DMS53 treated with DMSO at 0.1 percent for 48 hours (cell line): ENCODE measurements at regions not wholly inside any gene's neighbourhood (a gene's known extent, or its start where the extent isn't known, plus 50 kb on each side); places are given as distances from the start of the nearest gene placed in this dataset.
"Not testable (repeated sequence)": the region's sequence is repeated elsewhere in the genome, so short reads cannot be mapped to it uniquely, and the experiment has no call there.

ENCODE experiments used
- DNase-seq: peaks from one replicate; lab custom pipeline; 2025; ENCODE audit not compliant: unreplicated experiment; lab: John Stamatoyannopoulos, UW

DNA sequence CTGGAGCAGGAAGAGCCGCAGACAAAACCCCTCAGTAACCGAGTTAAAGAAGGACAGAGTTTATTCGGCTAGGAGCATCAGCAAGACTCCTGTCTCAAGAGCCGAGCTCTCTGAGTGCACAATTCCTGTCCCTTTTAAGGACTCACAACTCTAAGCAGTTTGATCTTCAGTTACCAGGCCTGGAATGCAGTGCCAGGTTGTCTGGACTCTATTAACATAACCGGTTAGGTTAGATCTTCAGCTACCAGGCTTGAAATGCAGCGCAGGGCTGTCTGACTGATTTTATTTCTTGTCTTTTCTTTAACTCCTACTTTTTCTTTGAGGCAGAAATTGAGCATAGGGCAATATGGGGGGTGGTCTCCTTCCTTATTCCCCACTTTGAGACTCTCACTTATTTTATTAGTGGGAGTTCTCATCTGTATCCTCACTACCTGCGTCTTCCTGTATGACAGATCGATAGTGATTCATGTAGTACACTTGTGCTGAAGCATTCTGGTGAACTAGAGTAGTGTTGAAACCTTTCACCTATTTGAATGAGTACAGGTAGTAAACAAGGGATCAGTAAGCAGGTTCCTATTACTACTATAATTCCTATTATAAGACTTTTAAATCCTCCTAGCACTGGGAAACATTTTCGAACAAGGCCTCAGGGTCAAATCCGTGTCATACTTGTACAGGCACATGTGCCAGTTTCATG is 325.0 kb downstream of the CGGBP1 start:
- peak; percentile 36 for DNase-seq

- DNase-seq: no peak
These were observed 326.5 kb downstream of the CGGBP1 start for GRCh38 chr3:87732294-87732693.

DNA sequence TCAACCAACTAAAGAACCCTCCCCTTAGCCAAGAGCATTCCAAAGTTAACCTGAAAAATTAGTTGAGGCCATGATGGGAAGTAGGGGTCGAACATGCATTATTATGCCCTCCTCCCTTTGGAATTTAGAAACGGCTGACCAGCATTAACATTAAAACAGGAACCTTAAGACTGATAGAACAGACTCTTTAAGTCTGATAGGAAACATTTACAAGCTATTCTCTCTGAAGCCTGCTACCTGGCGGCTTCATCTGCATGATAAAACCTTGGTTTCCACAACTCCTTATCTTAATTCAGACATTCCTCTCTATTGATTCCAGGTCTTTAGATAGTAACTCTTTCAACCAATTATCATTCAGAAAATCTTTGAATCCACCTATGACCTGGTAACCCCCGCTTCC is 331.0 kb downstream of the CGGBP1 start:
- DNase-seq: no peak

DNA sequence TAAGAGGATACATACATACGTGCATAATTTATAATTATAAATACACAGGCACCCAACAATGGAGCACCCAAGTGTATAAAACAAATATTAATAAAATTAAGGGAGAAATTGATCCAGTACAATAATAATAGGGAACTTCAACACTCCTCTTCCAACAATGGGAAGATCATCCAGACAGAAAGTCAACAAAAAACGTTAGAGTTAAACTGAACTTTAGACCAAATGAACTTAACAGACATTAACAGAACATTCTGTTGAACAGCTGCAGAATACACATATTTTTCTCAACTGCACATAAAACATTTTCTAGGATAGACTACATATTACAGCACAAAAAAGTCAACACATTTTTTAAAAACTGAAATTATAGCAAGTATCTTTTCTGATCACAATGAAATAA is 339.7 kb downstream of the CGGBP1 start:
- no peak for DNase-seq

DNA sequence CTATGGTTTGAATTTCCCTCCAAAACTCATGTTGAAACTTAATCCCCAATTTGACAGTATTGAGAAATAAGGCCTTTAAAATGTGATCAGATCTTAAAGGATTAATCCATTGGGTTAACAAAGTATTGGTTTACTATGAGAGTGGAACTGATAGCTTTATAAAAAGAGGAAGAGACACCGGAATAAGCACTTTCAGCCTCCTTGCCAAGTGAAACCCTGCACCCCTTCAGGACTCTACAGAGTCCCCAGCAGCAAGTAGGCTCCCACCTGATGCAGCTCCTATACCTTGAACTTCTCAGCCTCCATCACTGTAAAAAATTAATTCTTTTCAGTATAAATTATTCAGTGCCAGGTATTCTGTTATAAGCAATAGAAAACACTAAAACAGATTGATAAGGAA is 348.3 kb downstream of the CGGBP1 start:
- no peak for DNase-seq

GRCh38 chr3:87710028-87710427 is 348.8 kb downstream of the CGGBP1 start:
- DNase-seq: no peak

DNA sequence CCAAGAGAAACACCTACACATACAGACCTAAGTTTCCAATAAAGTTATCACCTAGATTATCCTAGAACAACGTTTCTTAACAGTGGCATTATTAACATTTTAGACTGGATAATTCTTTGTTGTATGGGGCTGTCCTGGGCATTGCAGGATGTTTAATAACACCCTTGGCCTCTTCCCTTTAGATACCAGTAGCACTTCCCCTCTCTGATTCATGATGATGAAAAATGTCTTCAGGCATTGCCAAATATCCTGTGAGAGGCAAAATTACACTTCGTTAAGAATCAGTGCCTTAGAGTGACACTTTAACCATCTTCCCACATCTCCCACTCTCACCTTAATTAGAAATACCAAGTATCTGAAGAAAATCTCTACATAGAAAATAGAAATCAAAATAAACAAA is 352.6 kb downstream of the CGGBP1 start:
- no peak for DNase-seq

DNA sequence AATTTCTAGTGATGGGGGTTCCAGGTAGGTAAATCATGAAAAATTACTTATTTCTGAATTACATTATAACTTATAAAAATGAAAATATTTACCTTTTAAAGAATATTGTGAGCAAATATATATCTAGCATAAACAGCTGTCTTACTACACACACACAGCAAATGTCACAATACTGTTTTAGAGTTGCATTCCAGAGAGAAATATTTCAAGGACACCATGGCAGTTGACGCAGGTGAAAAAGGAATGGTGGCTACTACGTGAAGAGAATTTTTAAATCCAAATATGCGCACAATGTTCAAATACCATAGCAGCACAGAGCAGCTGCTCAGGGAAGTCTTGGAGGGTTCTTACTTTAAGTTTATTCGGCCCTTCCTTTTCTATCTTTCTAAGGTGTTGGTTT is 356.2 kb downstream of the CGGBP1 start:
- no peak for DNase-seq

DNA sequence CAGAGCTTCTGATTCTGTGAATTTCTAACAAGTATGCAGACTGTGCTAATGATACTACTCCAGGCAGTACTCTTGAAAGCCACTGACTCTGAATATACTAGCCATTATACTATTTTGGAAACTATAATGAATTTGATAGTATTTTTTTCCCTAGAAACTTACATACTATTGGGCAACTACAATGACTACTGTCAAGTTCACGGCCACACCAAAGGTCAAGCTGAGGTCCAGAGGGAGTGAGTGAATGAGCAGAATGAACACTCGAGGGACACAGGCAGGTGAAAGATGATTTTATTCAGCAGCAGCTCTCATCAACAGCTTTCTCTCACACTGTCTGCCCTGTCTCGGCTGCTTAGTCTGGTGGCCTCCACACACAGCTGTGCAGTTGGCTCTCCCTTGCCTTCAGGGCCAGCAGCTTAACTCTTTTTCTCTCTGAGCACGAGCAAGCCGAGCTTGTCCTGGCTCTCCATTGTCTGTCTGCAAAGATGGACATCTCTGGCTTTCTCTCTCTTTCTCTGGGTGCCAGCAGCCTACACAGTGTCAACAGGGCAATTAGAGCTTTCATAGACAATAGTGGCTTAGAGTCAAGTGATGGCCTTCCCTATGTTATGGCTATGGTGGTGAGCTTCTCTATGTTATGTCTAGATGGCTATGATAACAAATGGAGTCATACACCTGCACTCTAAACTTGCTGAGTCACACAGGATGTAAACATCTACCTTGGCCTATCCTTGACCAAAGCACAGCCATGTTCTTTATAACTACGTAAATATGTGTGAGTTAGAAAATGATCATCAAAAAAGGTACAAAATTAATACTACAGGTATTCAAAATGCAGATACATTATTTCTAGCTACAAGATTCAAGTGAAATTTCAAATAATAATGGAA is 362.4 kb downstream of the CGGBP1 start:
- peak; percentile 1 for DNase-seq

DNA sequence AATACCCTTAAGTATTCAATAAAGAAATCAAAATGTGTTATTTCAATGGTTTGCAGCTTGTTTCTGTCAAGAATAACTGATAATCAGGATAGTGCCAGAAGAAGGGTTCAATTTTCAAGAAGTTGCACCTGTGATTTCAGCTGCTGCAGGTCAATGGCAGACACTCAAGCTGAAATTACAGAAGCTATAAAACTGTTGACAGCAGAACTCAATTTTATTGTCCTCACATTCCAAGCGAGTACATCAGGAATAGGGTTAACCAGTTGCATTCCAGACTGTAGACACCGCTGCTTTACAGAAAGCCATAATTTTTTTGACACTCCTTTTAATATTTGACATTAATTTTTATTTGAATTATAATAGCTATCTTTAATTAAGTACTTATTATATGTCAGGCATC is 364.1 kb downstream of the CGGBP1 start:
- no peak for DNase-seq

DNA sequence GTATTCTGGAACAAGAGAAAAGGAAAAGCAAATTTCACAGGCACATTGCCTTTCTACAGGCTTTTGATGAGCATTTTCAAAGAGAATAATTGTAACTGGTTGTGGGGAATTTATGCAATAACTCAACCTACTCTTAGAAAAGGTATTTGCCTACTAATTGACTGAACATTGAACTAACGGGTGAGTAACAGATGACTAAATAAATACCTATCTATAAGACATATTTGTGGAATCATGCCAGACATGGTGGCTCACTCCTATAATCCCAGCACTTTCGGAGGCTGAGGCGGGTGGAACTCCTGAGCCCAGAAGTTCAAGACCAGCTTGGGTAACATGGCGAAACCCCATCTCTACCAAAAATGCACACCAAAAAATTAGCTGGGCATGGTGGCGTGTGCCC is 367.7 kb downstream of the CGGBP1 start:
- DNase-seq: no peak

DNA sequence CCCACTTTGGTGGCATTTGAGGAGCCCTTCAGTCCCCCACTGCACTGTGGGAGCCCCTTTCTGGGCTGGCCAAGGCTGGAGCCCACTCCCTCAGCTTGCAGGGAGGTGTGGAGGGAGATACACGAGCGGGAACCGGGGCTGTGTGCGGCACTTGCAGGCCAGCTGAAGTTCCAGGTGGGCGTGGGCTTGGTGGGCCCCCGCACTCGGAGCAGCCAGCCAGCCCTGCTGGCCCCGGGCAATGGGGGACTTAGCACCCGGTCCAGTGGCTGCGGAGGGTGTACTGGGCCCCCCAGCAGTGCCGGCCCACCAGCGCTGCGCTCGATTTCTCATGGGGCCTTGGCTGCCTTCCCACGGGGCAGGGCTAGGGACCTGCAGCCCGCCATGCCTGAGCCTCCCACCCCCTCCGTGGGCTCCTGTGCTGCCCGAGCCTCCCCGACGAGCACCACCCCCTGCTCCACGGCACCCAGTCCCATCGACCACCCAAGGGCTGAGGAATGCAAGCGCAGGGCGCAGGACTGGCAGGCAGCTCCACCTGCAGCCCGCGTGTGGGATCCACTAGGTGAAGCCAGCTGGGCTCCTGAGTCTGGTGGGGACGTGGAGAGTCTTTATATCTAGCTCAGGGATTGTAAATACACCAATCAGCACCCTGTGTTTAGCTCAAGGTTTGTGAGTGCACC is 379.7 kb downstream of the CGGBP1 start:
- DNase-seq: not testable (repeated sequence)

- DNase-seq: no peak
These were observed 384.2 kb downstream of the CGGBP1 start for GRCh38 chr3:87674397-87675161.

DNA sequence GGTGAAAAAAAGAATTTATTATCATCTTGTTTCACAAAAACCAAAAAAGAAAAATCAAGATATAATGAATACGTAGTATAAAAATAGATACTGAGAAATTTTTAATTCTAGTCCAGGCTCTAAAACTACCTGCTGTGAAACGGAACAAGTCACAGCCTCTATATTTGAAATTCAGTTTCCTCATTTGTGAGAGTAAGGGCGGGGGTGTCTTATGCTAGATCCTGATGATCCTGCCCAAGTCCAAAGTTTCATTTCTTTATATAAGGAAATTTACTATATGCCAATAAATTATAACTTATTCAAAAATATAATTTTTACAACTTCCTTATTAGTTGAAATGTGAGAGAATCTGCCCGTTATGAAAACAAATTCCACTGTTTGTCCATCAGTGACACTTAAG is 385.7 kb downstream of the CGGBP1 start:
- no peak for DNase-seq

GRCh38 chr3:87654184-87654583 is 377.8 kb upstream of the POU1F1 start:
- DNase-seq: no peak

GRCh38 chr3:87653138-87653537 is 376.8 kb upstream of the POU1F1 start:
- DNase-seq: not testable (repeated sequence)

DNA sequence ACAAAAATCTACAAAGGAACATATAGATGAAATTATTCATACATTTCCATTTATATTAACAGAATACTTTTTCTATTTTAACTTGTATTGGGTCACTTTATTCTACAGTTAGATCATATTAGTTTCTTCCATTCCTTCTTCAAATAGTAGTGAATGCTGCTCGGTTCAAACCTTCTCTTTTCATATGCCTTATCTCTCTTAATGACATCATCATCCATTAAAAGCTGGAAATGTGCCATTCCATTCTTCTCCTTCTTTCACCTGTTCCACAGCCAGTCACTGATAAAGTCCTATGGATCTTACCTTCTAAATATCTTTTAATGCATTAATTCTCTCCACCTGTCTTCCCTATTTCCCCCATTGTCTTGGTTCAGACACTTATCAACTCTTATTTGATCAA is 358.0 kb upstream of the POU1F1 start:
- DNase-seq: no peak

- DNase-seq: no peak
These were observed 350.9 kb upstream of the POU1F1 start for GRCh38 chr3:87627316-87627715.

GRCh38 chr3:87626546-87626945 is 350.2 kb upstream of the POU1F1 start:
- no peak for DNase-seq

GRCh38 chr3:87625876-87626275 is 349.5 kb upstream of the POU1F1 start:
- DNase-seq: no peak

DNA sequence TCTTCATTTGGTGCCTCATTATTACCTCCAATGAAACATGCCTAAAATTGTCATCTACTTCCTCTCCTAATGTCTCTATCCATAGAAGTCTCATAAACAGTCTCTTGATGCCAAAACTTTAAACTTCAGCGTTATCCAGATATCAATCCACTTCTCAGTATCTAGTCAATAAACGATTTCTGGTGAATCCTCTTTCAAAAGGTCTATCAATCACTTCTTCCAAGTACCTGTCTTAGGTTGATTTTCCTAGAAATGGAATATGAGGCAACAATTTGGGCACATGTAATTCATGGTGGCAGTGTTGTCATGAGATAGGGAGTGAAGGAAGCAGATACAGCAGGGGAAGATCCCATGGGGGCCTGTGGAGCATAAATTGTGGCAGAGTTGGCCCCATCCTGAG is 348.5 kb upstream of the POU1F1 start:
- no peak for DNase-seq
